Stimulated activated CD4-positive, alpha-beta T cell treated with anti-CD3 and anti-CD28 coated beads, Interleukin-1b, Interleukin-23, amount 100 ng/mL, for 1 hour (primary cell): ENCODE measurements at regions not wholly inside any gene's neighbourhood (a gene's known extent, or its start where the extent isn't known, plus 50 kb on each side); places are given as distances from the start of the nearest gene placed in this dataset.
A peak's percentile ranks its signal among the peaks of the same experiment; 100 is the strongest.

Experiments used
- DNase-seq, 2 donors: peaks; one replicate each; pipeline ENCODE4 v3.0.0-alpha.2; 2020; ENCODE audit warnings: low read depth in 2 of 2

DNA sequence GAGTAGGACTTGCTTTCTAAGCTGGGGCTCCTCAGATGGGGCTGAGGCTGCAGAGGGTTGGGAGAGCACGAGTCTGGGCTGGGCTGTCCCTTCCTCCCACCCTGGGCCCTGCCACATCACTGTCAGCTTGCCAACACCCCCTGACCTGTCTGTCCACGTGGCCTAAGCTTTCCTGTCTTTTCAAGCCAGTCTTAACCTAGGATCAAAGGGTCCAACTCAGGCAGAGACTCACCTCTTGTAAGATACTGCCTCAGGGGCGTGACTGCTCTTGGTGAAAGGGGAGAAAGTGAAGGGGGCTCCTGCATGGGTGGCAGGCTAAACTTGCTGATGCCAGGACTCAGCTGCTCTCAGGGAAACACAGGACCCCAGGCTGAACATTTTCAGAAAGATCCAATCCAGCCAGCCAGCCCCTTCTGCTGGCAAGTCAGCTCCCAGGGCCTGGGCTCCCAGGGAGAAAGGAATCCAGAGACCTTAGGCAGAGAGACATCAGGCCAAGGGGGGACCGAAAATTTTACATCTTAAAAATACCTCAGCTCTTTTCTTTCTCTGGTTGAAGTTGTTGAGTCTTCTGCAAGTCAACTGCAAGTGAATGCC lies 144.2 kb upstream of the ID2 start:
- DNase-seq, result no peak

DNA sequence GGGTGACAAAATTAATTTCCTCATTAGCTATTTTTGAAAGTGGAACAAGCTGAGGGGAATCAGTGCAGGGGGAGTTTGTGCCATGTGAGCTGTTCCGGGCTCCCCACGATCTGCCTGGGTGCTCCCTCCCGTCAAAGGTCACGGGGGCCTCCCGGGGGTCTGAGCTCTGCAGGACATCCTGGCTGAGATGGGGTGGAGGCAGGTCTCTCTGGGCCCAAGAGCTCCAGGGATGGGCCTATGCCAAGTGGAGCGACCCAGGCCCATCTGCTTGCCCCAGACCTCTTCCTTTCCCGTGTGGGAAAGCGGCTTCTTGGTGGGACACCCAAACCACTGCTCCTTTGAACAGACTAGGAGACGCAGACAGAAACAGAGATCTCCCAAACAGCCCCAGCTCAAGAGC lies 143.3 kb upstream of the ID2 start:
- no peak for DNase-seq

DNA sequence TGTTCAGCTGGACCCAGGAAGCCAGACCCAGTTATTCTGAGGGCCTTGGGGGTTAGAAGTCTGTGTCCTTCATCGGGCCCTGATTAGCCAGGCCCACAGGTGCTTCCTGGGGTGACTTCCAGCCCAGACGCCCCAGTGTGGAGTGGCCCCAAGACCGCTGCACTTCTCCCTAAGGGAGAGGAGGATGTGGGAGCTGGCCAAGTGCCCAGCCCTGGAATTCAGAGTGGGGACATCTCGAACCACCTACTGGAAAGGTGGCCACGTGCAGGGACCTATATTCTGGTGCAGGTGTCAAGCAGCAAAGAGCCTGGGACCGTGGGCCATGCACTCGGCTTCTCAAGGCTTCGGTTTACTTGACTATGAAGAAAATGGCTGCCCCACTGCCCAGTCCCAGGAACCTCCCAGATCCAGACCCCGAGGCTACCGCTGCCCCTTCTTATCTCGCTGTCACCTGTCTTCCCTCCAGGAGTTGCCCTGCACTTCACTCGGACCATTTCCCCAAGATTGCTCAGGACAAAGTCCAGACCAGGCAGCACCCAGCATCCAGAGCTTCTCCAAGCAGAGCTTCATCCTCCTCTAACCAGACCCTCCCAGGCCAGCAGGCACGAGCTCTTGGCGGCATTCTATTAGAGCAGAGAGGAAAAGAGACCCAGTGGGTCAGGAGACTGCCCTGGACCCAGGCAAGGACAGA lies 142.8 kb upstream of the ID2 start:
- DNase-seq, result no peak

DNA sequence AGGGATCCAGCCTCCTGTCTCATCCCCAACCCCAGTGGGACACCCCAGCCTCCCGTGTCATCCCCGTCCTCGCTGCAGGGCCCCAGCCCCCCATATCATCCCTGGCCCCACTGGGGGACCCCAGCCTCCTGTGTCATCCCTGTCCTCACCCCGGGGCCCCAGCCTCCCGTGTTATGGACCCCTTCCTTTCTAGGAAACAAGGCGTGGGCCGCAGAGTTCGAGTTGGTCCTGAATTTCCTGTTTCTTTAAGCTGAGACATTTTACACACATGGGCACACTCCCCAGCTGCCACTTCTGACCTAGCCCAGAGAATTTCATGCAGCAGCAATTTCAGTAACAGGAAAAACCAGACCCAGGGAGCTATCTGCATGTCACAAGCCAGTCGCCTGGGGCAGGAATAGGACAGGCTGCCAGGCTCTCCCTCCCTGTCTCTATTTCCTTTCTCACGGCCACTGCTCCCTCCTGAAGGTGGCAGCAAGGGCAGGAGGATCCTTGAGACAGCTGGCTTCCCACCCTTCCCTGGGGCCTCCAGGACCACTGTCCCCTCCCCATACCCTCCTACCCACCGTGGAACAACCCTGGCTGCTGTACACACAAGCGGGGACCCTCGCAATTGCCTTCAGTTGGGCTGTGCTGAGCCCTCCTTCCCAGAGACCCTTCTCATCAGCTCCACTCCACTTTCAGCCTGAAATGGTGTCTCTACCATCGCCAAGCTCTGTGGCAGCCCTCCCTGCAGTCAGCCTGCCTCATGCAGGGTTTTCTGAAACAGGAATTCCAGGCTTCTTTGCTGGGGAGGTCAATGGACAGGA lies 141.9 kb upstream of the ID2 start:
- no peak for DNase-seq

DNA sequence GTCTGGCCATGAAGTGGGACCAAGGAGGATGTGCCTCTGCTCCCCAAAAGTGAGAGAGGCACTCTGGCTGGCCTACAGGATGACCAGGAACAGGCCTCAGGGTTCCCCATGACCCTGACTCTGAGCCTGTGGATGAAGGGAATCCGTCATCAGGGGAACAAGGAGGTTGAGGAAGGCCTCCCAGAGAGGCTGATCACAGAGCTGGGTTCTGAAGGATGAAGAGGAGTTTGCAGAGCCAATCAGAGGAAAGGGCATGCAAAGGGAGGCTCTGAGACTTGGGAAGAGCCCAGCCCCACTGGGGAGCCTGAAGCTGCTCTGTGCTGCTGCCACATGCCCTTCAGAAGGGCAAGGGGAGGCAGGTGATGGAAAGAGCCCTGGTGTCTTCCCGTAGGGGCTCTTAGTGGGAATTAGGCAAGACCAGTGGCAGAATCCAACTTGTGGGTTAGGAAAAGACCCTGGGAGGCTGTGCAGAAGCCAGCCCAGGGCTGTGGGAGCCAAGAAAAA lies 141.3 kb upstream of the ID2 start:
- DNase-seq, result no peak

DNA sequence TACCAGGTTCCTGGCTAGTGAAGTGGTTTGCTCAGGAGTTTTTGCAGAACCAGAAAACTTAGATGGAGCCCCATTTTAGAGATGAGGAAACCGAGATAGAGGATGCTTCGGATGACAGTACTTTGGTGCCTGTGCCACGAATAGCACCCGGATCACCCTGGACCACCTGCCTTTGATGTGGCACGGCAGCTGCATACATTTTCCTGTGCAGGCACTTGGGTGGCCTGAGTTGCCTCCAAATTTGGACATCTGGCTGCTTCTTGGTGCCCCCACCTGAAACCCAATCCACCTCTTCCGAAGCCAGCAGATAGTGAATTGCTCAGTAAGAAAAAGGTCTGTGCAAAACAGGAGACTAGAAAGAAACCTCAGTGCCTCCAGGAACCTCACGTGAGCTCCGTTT lies 140.6 kb upstream of the ID2 start:
- DNase-seq, result no peak

DNA sequence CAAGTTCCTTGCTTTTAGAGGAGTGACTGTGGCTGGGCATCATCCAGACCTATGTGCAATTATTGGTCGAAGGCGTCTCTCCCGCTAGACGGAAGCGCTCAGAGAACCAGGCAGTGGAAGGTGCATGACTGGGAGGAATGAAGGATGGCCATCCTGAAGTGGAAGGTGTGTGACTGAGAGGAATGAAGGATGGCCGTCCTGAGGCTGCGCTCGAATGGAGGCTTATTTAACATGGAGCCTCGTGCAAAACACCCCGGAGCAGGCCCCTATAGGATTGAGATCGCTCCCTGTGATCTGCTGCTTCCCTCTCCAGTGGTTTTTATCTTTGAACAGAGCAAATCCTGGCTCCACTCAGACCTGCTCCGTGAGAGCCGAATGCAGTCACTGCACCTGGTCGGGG lies 140.2 kb upstream of the ID2 start:
- no peak for DNase-seq

DNA sequence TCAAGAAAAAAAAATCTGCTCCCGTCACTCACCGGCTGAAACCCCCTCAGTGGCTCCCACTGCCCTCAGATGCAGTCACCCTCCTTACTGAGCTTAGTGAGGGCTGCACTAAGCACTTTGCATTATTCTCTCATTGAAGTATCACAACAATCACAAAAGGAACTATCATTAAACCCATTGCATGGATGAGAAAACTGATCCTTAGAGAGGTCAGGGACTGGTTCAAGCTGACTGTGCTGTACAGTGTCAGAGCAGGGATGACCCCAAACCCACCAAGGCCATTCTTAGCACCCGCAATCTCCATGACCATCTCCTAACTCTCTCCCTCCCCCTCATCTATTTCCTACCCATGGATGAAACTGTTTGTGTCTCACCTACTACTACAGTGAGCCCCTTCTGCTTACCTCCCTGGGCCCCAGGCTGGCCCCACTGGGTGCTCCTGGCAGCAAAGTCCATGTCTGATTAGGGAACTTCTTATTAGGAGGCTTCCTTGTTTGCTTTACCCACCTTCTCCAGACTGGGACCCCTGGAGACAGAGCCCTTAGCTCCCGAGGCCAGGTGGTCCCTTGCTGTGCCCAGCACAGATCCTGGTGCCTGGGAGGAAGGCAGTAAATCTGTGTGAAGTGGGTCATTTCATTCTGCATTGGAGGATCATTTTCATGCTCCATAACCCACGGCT lies 139.3 kb upstream of the ID2 start:
- no peak for DNase-seq

DNA sequence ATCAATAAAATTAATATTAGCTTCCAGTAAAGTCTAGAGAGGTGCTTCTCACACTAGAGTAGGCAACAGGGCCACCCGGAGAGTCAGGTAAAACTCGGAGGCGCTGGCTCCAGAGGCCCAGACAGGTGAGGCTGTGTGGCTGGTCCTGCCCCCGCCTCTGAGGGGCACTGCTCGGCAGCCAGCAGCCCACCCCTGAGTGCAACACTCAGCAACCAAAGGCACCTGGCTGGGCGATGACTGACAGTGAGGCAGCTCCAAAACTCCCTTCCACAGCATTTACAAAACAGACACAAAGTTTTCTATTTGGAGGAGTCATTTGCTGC lies 138.8 kb upstream of the ID2 start:
- no peak for DNase-seq

DNA sequence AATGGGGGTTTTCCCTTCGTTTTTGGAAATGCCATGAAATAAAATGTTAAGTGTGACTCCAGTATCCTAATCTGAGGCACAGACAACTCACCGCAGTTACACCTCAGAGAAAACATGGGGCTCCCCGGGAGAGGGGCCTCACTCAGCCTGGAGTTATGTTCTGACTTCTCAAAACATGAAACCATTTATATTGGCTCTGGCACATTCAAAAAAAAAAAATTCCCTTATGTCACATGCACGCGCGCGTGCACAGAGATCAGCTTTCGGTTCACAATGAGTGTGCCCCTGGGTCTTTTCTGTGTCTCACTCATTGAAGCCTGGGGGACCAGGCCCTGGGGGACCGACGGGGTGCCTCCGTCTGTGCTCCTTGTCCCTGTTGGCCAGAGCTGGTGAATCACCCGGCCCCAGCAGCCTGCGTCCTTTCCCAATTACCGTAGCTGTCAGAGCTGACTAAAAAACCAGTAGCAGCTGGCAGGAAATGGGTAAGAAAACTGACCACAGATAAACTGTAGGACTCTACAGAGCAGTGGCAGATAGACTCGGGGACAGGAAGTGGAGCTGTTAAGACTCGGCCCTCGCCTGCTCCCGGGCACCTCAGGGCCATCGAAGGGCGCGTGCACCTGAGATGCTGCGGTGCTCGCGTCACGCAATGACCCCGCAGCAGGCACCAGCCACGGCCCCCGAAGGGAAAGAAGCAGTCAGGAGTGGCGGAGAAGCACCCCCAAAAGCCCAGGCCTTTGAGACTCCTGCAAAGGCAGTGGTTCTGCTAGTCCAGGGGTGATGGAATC lies 138.3 kb upstream of the ID2 start:
- DNase-seq, result peak in 1 of 2 donors; percentile 47

DNA sequence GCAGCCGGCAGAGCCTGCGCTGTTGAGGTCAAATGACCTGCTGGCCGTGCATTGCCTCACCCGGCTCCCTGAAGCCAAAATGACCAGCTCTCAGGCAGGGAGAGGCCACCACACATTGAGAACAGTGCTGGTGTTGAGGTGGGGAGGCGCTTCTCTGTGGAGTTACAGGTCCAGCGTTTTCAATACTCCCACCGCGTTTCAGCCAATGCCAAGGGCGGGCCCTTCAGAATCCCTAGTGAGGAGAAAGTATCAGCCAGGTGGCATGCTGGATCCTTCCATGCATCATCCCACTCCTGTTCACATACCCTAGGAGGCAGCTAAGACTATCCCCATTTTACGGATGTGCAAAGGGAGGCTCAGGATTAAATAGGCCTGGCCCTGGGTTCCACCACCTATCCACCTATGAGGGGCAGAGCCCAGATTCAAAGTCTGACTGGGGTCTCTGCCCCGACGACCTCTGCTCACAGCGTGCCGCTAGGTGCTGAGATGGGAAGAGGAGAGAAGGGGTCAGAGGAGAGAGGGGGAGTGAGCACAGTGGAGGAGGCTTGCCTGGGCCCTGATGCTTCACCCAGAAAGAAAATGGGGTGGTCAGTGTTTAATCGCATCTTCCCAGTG lies 137.6 kb upstream of the ID2 start:
- DNase-seq, result no peak

DNA sequence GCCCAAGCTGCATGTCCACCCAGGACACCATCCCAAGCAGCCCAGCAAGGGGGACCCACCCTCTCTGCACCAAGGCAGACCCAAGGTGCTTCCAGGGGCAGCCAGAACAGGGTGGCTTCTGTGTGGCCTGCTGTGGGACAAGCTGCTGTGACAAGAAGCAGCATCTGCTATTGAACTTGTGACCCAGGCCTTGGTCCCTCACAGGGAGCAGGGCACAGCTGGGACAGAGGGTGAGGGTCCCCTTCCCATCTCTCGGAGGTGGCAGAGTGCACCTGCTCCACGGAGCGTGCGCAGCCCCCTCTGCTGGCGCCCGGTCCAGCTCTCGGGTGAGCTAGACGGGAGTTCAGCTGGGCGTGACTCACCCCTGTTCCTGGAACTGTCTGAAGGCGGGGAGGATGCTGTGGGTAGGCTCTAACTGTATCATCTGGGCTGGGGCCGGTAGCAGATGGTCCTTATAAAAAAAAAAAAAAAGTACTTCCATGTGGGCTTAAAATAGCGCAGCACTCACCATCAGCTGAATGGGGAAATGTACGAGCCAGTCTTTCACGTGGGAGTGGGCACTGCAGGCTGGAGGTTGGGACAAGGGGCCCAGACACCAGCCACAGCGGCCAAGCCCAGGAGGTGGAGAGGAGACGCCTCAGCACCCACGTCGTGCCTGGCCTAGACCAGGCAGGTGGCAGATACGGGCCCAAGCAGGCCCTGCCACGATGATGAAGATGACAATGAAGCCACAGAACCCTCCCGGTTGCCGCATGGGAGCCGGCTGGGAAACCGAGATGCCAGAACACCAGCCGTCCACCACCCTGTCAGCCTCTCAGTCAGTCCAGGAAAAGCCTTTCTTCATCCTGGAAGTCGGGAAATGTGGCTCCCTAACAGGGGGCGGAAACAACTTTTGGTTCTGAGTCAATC lies 136.8 kb upstream of the ID2 start:
- DNase-seq, result peak; percentile 63 to 70

DNA sequence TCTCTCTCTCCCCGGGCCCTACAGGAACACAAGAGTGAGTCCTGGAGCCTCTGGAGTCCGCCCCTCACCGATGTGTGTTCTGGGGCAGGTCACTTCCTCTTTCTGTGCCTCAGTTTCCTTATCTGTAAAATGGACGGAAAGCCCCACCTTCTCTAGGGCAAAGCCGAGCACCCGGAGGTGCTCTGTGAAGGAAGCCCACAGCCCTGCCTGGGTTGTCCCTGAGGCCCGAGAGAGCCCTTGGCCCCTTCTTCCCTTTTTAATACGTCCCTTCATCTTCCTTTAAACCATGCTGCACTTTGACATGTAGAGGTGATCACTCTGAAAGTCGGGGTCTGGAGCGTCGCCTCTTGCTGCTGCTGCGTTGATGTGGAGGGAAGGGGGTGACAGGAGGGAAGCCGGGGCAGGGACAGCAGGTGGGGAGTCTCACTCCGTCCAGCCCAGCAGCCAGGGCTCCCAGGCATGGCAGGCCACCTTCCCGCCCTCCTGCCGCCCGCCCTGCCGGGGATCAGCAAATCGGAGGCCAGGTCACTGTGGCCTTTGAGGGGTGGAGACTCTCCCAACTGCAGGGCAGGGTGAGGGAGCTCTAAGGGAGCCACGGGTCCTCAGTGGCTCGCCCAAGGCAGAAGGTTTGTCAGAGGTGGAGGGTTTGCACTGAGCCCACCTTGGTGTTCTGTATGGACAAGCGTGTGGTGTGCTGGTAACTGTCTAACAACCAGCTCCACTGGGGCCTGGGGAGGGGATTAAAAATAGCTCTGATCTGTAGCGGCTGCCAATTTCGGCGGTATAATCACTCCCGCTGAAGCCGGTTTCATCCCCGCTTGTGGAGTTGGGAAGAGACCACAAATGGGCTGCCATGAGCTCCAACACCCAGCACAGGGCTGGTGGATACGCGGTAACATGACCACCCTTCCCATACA lies 135.9 kb upstream of the ID2 start:
- DNase-seq, result no peak

DNA sequence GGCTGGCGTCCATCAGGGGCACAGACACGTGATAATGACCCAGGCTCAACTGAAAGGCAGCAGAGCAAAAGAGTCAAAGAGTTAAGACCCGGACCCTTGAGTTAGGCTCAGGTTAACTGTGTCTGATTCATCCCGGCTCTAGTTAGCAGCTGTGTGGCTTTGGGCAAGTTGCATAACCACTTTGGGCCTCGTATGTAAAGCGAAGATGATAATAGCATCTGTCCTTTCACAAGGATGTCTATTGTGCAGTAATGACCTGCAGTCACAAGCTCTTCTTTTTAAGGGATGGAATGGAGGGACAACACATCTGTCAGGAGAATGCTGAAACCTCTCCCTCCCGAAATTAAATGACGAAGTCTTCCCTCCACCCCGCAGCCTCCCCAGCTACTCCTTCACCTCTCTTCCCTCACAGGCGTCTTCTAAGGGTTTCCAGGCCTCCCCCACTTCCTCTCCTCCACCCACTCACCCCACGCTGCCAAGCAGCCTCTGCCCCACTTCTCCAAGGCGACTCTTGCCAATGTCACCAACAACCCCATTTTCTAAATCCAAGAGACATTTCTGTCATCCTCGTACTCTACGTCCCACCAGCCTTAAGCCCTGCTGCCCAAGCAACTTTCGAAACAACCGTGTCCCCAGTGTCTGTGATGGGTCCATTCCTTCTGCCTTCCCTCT lies 135.1 kb upstream of the ID2 start:
- no peak for DNase-seq

DNA sequence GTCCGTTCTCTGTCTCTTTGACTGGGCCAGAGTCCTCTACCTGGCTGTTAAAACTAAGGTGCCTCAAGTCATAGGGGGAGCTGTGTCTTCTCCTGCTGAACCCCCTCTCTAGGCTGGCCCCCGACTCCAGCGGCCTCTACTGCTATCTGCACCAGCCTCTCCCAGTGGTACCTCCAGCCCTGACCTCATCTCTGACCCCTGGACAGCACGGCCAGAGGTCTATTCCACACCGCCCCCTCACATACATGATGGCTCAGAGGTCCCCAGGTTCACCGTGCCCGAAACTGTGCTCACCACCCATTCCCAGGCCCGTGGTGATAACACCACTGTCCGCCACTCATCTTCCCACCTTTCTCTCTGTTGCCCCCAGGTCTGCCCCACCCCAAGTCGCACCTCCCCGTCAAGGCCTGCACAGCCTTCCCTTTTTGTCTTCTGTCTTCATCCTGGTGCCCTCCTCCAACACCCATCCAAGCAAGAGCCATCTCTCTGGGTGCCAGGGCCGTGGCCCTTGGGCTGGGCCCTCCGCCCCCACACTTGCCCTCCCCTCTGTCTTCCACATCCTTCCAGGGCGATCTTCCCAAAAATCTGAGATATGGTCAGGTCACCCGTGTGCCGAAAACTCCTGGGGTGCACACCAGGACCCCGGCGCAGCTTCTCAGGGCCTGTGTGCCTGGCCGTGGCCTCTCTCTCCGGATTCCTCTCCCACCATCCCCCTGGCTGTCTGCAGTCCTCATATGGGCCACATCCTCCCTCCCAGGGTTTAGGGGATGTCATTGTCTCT lies 134.4 kb upstream of the ID2 start:
- DNase-seq, result no peak

DNA sequence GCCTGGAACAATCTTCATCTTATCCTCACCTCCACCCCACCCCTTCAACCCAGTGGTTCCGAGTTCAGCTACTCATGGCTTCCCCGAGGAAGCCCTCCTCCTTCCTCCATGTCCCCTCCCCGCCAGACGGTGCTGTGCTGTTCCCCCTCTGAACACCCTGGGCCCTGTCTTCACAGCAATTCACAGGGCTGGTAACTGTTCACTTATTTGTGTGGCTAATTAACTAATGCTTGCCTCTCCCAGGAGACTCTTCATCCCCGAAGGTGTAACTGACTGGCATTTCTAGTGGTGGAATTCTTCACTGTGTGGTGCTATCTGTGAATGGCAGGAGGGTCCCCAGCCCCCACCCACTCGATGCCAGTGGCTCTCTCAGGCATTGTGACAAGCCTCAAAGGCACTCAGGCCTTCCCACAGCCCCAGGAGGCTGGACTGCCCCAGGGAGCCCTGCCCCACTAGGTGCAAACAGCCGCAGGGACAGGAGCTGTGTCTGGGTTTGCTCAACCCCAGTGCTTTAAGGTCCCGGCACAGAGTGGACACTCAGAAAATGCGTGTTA lies 133.7 kb upstream of the ID2 start:
- DNase-seq, result no peak

DNA sequence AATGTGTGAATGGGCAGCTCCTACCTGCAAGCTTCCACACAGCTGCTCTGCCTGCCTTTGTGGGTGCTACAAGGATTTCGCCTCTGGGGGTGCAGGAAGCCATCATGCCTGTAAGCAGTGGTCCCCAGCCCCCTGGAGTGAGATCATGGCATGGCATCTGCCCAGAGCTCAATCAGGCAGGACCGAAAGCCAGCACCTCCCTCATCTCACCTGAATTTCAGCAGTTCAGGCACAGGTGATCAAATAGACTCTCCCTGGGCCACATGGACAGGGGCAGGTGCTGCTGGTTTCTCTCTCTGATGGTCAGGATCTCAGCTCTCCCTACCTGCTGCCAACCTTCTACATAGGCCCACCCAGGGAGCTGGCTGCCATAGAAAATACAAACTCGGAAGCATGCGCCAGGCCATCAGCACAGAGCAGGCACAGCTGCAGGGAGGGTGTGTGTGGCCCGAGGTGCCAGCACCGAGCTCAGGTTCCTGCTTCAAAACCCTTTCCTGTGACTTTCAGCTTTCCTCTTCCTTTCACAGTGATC lies 133.2 kb upstream of the ID2 start:
- DNase-seq, result no peak
